HEK293 (cell line): ENCODE measurements at regions not wholly inside any gene's neighbourhood (a gene's known extent, or its start where the extent isn't known, plus 50 kb on each side); places are given as distances from the start of the nearest gene placed in this dataset.

ENCODE experiments used
- CTCF ChIA-PET: fragments of 350-600 bp; formaldehyde crosslinking; extraction: SDS; loops from one replicate; lab custom pipeline; 2021; ENCODE audit warnings: antibody characterized with exemption; lab: Yijun Ruan, JAX
- POLR2A ChIA-PET: fragments of 300-600 bp; formaldehyde crosslinking; extraction: SDS; loops from one replicate; lab custom pipeline; 2020; ENCODE audit warnings: antibody characterized with exemption, inconsistent platforms; lab: Yijun Ruan, JAX
- H3K27ac ChIP-seq: fragments of 200-500 bp; sonication (Bioruptor generic); 2 replicates; pipeline ENCODE4 v1.5.1; 2014; ENCODE audit warnings: low read depth, low read length, control low read depth, inconsistent platforms; ENCODE audit errors: extremely low read depth
- H3K36me3 ChIP-seq, 2 experiments: fragments of 200-500 bp in 1 of 2; sonication (Bioruptor generic) in 1 of 2; 1 replicate in 1 of 2; 2 replicates in 1 of 2; pipeline ENCODE4 v1.5.1; 2014 to 2017; ENCODE audit warnings: inconsistent platforms in 2 of 2, low read length in 2 of 2; ENCODE audit not compliant: control insufficient read depth in 2 of 2, insufficient read depth in 1 of 2
- H3K4me1 ChIP-seq: fragments of 200-500 bp; sonication (Bioruptor generic); 2 replicates; pipeline ENCODE4 v1.5.1; 2014; ENCODE audit warnings: mild to moderate bottlenecking, low read length, inconsistent platforms; ENCODE audit not compliant: control insufficient read depth, insufficient read depth
- H3K4me3 ChIP-seq: 2 replicates; pipeline ENCODE4 v1.5.1; 2011; ENCODE audit warnings: low read depth, mild to moderate bottlenecking, control low read depth, low read length, moderate library complexity
- H3K9me3 ChIP-seq: fragments of 200-500 bp; sonication (Bioruptor generic); 2 replicates; pipeline ENCODE4 v1.5.1; 2014; ENCODE audit warnings: low read depth, low read length, inconsistent platforms; ENCODE audit not compliant: control insufficient read depth, insufficient read depth
- ZNF112 ChIP-seq: fragments of 450-650 bp; formaldehyde crosslinking; IDR thresholded peaks from 2 replicates; pipeline ENCODE4 v1.5.0; 2017; ENCODE audit warnings: missing biosample characterization, missing genetic modification characterization
- ZNF175 ChIP-seq: fragments of 450-650 bp; formaldehyde crosslinking; IDR thresholded peaks from 2 replicates; pipeline ENCODE4 v1.5.1; 2016; ENCODE audit warnings: missing biosample characterization, missing genetic modification characterization
- ZNF221 ChIP-seq: fragments of 450-650 bp; formaldehyde crosslinking; IDR thresholded peaks from 2 replicates; pipeline ENCODE4 v1.5.1; 2017; ENCODE audit warnings: missing biosample characterization, missing genetic modification characterization, borderline replicate concordance
- ZNF394 ChIP-seq: fragments of 450-650 bp; formaldehyde crosslinking; IDR thresholded peaks from 2 replicates; pipeline ENCODE4 v1.5.1; 2016; ENCODE audit warnings: missing biosample characterization, missing genetic modification characterization, mild to moderate bottlenecking, moderate library complexity, borderline replicate concordance
- ZNF529 ChIP-seq: fragments of 450-650 bp; formaldehyde crosslinking; IDR thresholded peaks from 2 replicates; pipeline ENCODE4 v1.5.1; 2017; ENCODE audit warnings: missing genetic modification characterization, missing biosample characterization; ENCODE audit not compliant: insufficient replicate concordance
- ZNF555 ChIP-seq: fragments of 450-650 bp; formaldehyde crosslinking; conservative IDR thresholded peaks from 2 replicates; pipeline ENCODE4 v1.5.1; 2017; ENCODE audit warnings: missing biosample characterization, mild to moderate bottlenecking, missing genetic modification characterization, inconsistent platforms
- ZNF561 ChIP-seq: fragments of 450-650 bp; IDR thresholded peaks from 2 replicates; pipeline ENCODE4 v1.5.1; 2018; ENCODE audit warnings: missing biosample characterization, missing genetic modification characterization, borderline replicate concordance
- ZNF626 ChIP-seq: fragments of 450-650 bp; sonication (Bioruptor Pico); formaldehyde crosslinking; IDR thresholded peaks from 2 replicates; pipeline ENCODE4 v1.5.1; 2018; ENCODE audit warnings: missing biosample characterization, missing genetic modification characterization, inconsistent platforms
- ZSCAN30 ChIP-seq: fragments of 450-650 bp; IDR thresholded peaks from 2 replicates; pipeline ENCODE4 v1.5.1; 2018; ENCODE audit warnings: missing biosample characterization, mild to moderate bottlenecking, missing genetic modification characterization, moderate library complexity
- TF ChIP-seq, protein P1 (sequence below): fragments of 450-650 bp; formaldehyde crosslinking; IDR thresholded peaks from 2 replicates; pipeline ENCODE4 v1.5.1; 2016; ENCODE audit warnings: missing biosample characterization, missing genetic modification characterization, low read depth
- TF ChIP-seq, protein P2 (sequence below): fragments of 450-650 bp; formaldehyde crosslinking; IDR thresholded peaks from 2 replicates; pipeline ENCODE4 v1.5.1; 2017; ENCODE audit warnings: missing biosample characterization, missing genetic modification characterization
- TF ChIP-seq, protein P3 (sequence below): fragments of 450-650 bp; formaldehyde crosslinking; optimal IDR thresholded peaks from 2 replicates; pipeline ENCODE3; 2016; ENCODE audit warnings: missing biosample characterization, mild to moderate bottlenecking, missing genetic modification characterization
- TF ChIP-seq, protein P4 (sequence below): fragments of 450-650 bp; formaldehyde crosslinking; IDR thresholded peaks from 2 replicates; pipeline ENCODE4 v1.5.1; 2017; ENCODE audit warnings: missing biosample characterization, mild to moderate bottlenecking, missing genetic modification characterization, moderate library complexity

DNA sequence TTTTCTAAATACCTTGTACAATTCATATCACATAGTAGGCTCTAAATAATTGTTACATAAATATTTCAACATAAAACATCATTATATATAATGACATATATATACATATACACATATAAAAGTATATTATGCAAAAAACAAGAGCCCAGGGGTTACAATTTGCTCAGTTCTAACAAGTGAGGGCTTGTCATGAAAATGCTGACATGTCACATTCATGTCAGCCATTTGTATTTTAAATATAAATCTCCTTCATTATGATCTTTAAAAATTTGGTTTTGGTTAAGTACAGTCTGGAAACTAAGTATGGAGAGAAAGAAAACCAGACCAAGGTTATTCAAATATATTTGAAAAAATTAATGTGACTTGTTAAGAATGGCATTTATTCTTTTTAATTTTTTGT is 2745.4 kb downstream of the PCDH7 start:
- no peaks in the 10 kb centered on the region for H3K9me3 ChIP-seq
- H3K36me3 ChIP-seq, result no peaks in the 10 kb centered on the region
- TF ChIP-seq ZNF112 (tag by site-specific recombination) (no peak), ZSCAN30 (tag by site-specific recombination) (no peak), ZNF626 (tag by site-specific recombination) (no peak)
- TF ChIP-seq, protein P1, sequence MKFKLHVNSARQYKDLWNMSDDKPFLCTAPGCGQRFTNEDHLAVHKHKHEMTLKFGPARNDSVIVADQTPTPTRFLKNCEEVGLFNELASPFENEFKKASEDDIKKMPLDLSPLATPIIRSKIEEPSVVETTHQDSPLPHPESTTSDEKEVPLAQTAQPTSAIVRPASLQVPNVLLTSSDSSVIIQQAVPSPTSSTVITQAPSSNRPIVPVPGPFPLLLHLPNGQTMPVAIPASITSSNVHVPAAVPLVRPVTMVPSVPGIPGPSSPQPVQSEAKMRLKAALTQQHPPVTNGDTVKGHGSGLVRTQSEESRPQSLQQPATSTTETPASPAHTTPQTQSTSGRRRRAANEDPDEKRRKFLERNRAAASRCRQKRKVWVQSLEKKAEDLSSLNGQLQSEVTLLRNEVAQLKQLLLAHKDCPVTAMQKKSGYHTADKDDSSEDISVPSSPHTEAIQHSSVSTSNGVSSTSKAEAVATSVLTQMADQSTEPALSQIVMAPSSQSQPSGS (tag by site-specific recombination), result no peak
- TF ChIP-seq, protein P2, sequence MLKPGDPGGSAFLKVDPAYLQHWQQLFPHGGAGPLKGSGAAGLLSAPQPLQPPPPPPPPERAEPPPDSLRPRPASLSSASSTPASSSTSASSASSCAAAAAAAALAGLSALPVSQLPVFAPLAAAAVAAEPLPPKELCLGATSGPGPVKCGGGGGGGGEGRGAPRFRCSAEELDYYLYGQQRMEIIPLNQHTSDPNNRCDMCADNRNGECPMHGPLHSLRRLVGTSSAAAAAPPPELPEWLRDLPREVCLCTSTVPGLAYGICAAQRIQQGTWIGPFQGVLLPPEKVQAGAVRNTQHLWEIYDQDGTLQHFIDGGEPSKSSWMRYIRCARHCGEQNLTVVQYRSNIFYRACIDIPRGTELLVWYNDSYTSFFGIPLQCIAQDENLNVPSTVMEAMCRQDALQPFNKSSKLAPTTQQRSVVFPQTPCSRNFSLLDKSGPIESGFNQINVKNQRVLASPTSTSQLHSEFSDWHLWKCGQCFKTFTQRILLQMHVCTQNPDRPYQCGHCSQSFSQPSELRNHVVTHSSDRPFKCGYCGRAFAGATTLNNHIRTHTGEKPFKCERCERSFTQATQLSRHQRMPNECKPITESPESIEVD (tag by site-specific recombination), result no peak
- TF ChIP-seq, protein P3, sequence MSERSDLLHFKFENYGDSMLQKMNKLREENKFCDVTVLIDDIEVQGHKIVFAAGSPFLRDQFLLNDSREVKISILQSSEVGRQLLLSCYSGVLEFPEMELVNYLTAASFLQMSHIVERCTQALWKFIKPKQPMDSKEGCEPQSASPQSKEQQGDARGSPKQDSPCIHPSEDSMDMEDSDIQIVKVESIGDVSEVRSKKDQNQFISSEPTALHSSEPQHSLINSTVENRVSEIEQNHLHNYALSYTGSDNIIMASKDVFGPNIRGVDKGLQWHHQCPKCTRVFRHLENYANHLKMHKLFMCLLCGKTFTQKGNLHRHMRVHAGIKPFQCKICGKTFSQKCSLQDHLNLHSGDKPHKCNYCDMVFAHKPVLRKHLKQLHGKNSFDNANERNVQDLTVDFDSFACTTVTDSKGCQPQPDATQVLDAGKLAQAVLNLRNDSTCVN (tag by site-specific recombination), result no peak
- TF ChIP-seq, protein P4, sequence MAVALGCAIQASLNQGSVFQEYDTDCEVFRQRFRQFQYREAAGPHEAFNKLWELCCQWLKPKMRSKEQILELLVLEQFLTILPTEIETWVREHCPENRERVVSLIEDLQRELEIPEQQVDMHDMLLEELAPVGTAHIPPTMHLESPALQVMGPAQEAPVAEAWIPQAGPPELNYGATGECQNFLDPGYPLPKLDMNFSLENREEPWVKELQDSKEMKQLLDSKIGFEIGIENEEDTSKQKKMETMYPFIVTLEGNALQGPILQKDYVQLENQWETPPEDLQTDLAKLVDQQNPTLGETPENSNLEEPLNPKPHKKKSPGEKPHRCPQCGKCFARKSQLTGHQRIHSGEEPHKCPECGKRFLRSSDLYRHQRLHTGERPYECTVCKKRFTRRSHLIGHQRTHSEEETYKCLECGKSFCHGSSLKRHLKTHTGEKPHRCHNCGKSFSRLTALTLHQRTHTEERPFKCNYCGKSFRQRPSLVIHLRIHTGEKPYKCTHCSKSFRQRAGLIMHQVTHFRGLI (tag by site-specific recombination), result no peak
- TF ChIP-seq, all 188 proteins: peak for 0
- ChIA-PET CTCF (no interaction called here), POLR2A (no interaction called here)
- Histone ChIP-seq H3K4me3 (no peak overlapping the region), H3K4me1 (no peaks in the 10 kb centered on the region), H3K27ac (no peak overlapping the region)

DNA sequence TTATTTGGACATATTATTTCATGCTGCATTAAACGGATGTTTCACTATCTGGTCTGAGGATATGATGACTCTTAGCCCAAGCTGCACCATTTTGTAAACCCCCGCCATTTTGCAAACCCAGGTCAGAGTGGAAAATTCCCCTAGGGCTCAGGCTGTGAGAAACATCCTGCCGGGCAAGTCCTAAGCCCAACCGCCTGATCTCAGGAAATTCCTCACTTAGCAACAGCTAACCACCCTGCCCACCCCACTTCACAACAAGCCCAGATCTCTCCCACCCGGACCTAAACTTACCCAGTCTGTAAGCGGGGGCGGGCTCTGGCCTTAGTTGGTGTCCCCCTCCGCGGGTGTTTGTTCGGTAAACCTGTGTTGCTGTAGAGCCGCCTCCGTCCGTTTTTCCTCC is 2747.1 kb downstream of the PCDH7 start:
- H3K4me3 ChIP-seq, result no peak overlapping the region
- no peaks in the 10 kb centered on the region for H3K36me3 ChIP-seq
- TF ChIP-seq ZNF175 (tag by site-specific recombination) (no peak), ZNF529 (tag by site-specific recombination) (no peak)
- TF ChIP-seq, all 188 proteins: peak for 0
- Histone ChIP-seq H3K9me3 (no peaks in the 10 kb centered on the region), H3K27ac (no peak overlapping the region), H3K4me1 (no peaks in the 10 kb centered on the region)
- ChIA-PET CTCF (no interaction called here), POLR2A (no interaction called here)

DNA sequence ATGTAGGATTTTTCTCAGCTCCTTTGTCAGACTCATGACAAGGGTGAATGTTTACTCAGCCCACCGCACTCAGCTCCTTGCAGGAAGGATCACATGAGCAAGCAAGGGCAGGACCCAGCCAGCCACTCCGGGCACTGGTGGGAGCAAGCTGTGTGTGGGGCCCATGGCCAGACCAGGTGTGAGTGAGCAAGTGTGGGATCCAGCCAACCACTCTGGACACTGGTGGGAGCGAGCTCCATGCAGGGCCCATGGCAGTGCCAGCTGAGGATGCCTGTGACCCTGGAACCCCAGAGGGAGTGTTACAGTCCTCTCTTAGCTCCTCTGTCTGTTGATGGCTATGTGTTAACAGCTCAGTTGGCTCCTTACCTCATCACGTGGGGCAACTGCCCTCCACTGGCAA is 2750.6 kb downstream of the PCDH7 start:
- no peak for TF ChIP-seq ZNF221 (tag by site-specific recombination)

DNA sequence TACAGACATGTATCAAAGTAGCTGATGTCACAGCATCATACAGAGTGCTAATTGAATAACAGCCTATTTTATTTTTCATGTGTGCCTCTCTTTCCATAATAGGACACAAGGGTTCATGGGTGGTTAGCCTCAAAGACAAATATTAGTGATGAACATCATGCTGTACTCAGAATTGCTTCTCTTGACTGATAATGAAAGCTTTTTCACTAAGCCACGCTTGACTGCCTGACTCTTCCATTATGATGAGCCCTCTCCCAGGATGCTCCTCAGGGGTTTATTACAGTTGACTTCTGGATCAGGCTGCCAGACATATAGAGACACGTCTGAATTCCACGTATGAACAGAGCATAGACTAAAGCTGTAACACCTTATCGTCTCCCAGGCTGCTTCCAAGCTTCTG is 2757.5 kb downstream of the PCDH7 start:
- CTCF ChIA-PET, result interaction anchor here (0.5 kb wide), 1 partner anchor 80 kb away, joined by 3 read pairs; no protein-coding TSS in a partner anchor
- Histone ChIP-seq H3K4me3 (no peak overlapping the region), H3K9me3 (no peaks in the 10 kb centered on the region), H3K36me3 (no peaks in the 10 kb centered on the region), H3K4me1 (no peaks in the 10 kb centered on the region), H3K27ac (no peak overlapping the region)
- TF ChIP-seq ZNF555 (no peak), ZNF394 (tag by site-specific recombination) (no peak), ZNF561 (no peak)
- TF ChIP-seq, protein P2 (tag by site-specific recombination), result no peak
- POLR2A ChIA-PET, result interaction anchor here (0.7 kb wide), 1 partner anchor 714 kb away, joined by 3 read pairs; no protein-coding TSS in a partner anchor

More for the DNA sequence above, 2750.6 kb downstream of the PCDH7 start:
- Histone ChIP-seq H3K4me1 (no peaks in the 10 kb centered on the region), H3K9me3 (no peaks in the 10 kb centered on the region), H3K27ac (no peak overlapping the region), H3K36me3 (no peaks in the 10 kb centered on the region), H3K4me3 (no peak overlapping the region)
- CTCF ChIA-PET, result no interaction called here
- POLR2A ChIA-PET, result no interaction called here
